Mesothelial cell of epicardium (in vitro differentiated cells): ENCODE measurements at regions not wholly inside any gene's neighbourhood (a gene's known extent, or its start where the extent isn't known, plus 50 kb on each side); places are given as distances from the start of the nearest gene placed in this dataset.

Experiments
- DNase-seq, 2 experiments: peaks; one replicate each; pipeline ENCODE4 v3.0.0; 2021; ENCODE audit warnings: low spot score in 2 of 2; ENCODE audit not compliant: unreplicated experiment in 2 of 2
- H3K27ac Mint-ChIP-seq: 2 replicates; pipeline ENCODE4 v1.8.0; 2021; ENCODE audit warnings: mixed read lengths
- H3K27me3 Mint-ChIP-seq: 2 replicates; pipeline ENCODE4 v1.8.0; 2021; ENCODE audit warnings: low read depth, mixed read lengths
- H3K36me3 Mint-ChIP-seq: 2 replicates; pipeline ENCODE4 v1.8.0; 2021; ENCODE audit warnings: mixed read lengths
- H3K4me1 Mint-ChIP-seq: 2 replicates; pipeline ENCODE4 v1.8.0; 2021; ENCODE audit warnings: mixed read lengths
- H3K4me3 Mint-ChIP-seq: 2 replicates; pipeline ENCODE4 v1.8.0; 2021; ENCODE audit warnings: mild to moderate bottlenecking, moderate library complexity, mixed read lengths
- H3K9me3 Mint-ChIP-seq: 2 replicates; pipeline ENCODE4 v1.8.0; 2021; ENCODE audit warnings: mixed read lengths
- TF ChIP-seq, protein P1 (sequence below): fragments of 200-600 bp; sonication (generic); IDR thresholded peaks from one replicate; pipeline ENCODE4 v1.5.0; 2021; ENCODE audit warnings: antibody characterized with exemption; ENCODE audit not compliant: unreplicated experiment

GRCh38 chr1:39089931-39090521 lies 63.9 kb downstream of the NDUFS5 start:
- peaks cover 10% of the 10 kb centered on the region for H3K4me1 Mint-ChIP-seq
- H3K27ac Mint-ChIP-seq: no peak overlapping the region
- no peak for DNase-seq
- peaks cover 14% of the 10 kb centered on the region for H3K27me3 Mint-ChIP-seq
- no peaks in the 10 kb centered on the region for H3K9me3 Mint-ChIP-seq
- no peak overlapping the region for H3K4me3 Mint-ChIP-seq
- TF ChIP-seq, protein P1, sequence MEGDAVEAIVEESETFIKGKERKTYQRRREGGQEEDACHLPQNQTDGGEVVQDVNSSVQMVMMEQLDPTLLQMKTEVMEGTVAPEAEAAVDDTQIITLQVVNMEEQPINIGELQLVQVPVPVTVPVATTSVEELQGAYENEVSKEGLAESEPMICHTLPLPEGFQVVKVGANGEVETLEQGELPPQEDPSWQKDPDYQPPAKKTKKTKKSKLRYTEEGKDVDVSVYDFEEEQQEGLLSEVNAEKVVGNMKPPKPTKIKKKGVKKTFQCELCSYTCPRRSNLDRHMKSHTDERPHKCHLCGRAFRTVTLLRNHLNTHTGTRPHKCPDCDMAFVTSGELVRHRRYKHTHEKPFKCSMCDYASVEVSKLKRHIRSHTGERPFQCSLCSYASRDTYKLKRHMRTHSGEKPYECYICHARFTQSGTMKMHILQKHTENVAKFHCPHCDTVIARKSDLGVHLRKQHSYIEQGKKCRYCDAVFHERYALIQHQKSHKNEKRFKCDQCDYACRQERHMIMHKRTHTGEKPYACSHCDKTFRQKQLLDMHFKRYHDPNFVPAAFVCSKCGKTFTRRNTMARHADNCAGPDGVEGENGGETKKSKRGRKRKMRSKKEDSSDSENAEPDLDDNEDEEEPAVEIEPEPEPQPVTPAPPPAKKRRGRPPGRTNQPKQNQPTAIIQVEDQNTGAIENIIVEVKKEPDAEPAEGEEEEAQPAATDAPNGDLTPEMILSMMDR: no peak
- H3K36me3 Mint-ChIP-seq: no peaks in the 10 kb centered on the region

- Mint-ChIP-seq H3K36me3 (no peaks in the 10 kb centered on the region), H3K27ac (no peak overlapping the region), H3K27me3 (peaks cover 7% of the 10 kb centered on the region), H3K4me3 (no peak overlapping the region), H3K9me3 (no peaks in the 10 kb centered on the region), H3K4me1 (peaks cover 10% of the 10 kb centered on the region)
- DNase-seq: no peak
- TF ChIP-seq, protein P1: no peak
Observed at GRCh38 chr1:39090757-39091380, 64.7 kb downstream of the NDUFS5 start.

- Mint-ChIP-seq H3K9me3 (no peaks in the 10 kb centered on the region), H3K27ac (no peak overlapping the region), H3K36me3 (no peaks in the 10 kb centered on the region), H3K4me3 (no peak overlapping the region), H3K27me3 (no peaks in the 10 kb centered on the region), H3K4me1 (peaks cover 4% of the 10 kb centered on the region)
- DNase-seq: peak in 1 of 2 experiments; percentile 61
- TF ChIP-seq, protein P1: peak; percentile 60
Observed at GRCh38 chr1:39091845-39092645, 65.9 kb downstream of the NDUFS5 start.

GRCh38 chr1:39094685-39095084 lies 68.5 kb downstream of the NDUFS5 start:
- Mint-ChIP-seq H3K9me3 (no peaks in the 10 kb centered on the region), H3K4me3 (no peak overlapping the region), H3K27ac (no peak overlapping the region), H3K27me3 (no peaks in the 10 kb centered on the region), H3K4me1 (peaks cover 9% of the 10 kb centered on the region), H3K36me3 (no peaks in the 10 kb centered on the region)
- TF ChIP-seq, protein P1: no peak
- DNase-seq: no peak

DNA sequence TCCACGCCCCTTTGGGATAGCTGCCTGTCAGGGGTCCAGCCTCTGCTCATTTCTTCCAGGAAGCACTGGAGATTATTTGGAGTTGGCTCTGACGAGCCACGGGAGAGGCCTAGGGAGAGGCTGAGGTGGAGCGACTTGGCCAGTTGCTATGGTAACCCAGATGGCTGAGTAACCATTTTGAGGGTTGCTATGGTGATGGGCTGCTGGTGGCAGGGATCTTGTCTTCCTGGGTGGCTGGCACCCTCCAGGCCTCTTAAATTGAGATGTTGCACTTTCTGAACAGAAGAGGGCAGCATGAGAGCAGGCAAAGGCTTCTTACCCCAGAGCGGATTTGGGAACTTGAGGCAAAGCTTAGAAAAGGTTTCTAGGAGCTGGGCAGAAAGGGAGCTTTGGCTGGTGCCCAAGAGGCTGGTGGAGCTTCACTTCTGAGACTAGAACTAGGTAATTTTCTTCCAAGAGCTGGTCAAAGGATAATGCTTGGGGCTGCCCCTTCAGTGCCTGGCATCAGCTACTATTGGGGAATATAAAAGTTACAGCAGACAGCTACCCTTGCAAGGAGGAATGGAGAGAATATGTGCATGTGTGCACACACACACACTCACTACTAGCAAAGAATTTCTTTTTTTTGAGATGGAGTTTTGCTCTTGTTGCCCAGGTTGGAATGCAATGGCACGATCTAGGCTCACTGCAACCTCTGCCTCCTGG lies 72.5 kb downstream of the NDUFS5 start:
- H3K27me3 Mint-ChIP-seq: no peaks in the 10 kb centered on the region
- TF ChIP-seq, protein P1: peak; percentile 18
- no peaks in the 10 kb centered on the region for H3K36me3 Mint-ChIP-seq
- no peaks in the 10 kb centered on the region for H3K9me3 Mint-ChIP-seq
- peak overlapping the region; percentile 27 for H3K27ac Mint-ChIP-seq
- peak in 1 of 2 experiments; percentile 48 for DNase-seq
- no peak overlapping the region for H3K4me3 Mint-ChIP-seq
- peaks cover 20% of the 10 kb centered on the region for H3K4me1 Mint-ChIP-seq
